ENCODE measurements at regions not wholly inside any gene's neighbourhood (a gene's known extent, or its start where the extent isn't known, plus 50 kb on each side); places are given as distances from the start of the nearest gene placed in this dataset.

- DNase-seq (ENCODE audit: low read depth), result no peak
- no peak for TF ChIP-seq CTCF (IDR thresholded peaks at IDR 0.05; ENCODE audit: insufficient read depth, low read depth, low read length, missing control alignments)
- no peak overlapping the region for H3K4me3 ChIP-seq (ENCODE audit: low read length)
These were observed 737.9 kb upstream of the WWC1 start for GRCh38 chr5:167553511-167553910.

DNA sequence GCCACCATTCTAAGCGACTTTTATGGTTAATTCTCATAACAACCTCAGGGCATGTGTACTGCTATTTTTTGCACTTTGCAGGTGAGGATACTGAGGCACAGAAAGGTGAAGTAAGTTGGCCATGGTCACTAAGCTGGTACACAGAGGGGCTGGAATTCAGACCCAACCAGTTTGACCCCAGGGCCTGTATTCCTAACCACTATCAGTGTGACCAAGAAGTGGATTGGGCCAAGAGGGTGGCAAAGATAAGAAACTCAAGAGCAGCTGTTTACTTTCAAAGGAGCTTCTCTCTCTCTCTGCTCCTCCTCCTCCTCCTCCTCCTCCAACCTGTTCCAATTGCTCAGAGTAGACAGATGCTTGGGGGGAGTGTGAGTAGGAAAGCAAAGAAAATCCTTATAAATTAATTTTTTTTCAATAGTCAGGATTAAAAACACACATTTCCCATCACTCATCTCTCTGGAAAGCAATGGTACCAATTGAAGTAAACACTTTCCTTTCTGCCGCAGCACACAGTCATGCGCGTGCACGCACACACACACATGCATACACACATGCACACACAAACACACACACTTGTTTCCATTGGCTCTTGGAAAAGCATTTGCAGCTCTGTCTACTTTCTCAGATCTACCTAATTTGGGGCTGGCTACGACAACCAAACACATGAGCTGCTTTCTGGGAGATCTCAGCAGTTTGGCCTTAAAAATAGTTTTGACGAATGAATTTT is 736.7 kb upstream of the WWC1 start:
- H3K4me3 ChIP-seq (ENCODE audit: low read length), result no peak overlapping the region
- no peak for DNase-seq (ENCODE audit: low read depth)
- no peak for TF ChIP-seq CTCF (IDR thresholded peaks at IDR 0.05; ENCODE audit: insufficient read depth, low read depth, low read length, missing control alignments)

GRCh38 chr5:167555565-167556166 is 735.8 kb upstream of the WWC1 start:
- H3K4me3 ChIP-seq (ENCODE audit: low read length), result no peak overlapping the region
- DNase-seq (ENCODE audit: low read depth), result no peak
- no peak for TF ChIP-seq CTCF (IDR thresholded peaks at IDR 0.05; ENCODE audit: insufficient read depth, low read depth, low read length, missing control alignments)

GRCh38 chr5:167557359-167557758 is 734.1 kb upstream of the WWC1 start:
- H3K4me3 ChIP-seq (ENCODE audit: low read length), result no peak overlapping the region
- TF ChIP-seq CTCF (IDR thresholded peaks at IDR 0.05; ENCODE audit: insufficient read depth, low read depth, low read length, missing control alignments), result no peak
- no peak for DNase-seq (ENCODE audit: low read depth)

GRCh38 chr5:167561796-167562195 is 729.6 kb upstream of the WWC1 start:
- H3K4me3 ChIP-seq (ENCODE audit: low read length), result no peak overlapping the region
- no peak for TF ChIP-seq CTCF (IDR thresholded peaks at IDR 0.05; ENCODE audit: insufficient read depth, low read depth, low read length, missing control alignments)
- DNase-seq (ENCODE audit: low read depth), result no peak

GRCh38 chr5:167564275-167564674 is 727.2 kb upstream of the WWC1 start:
- no peak overlapping the region for H3K4me3 ChIP-seq (ENCODE audit: low read length)
- no peak for DNase-seq (ENCODE audit: low read depth)
- no peak for TF ChIP-seq CTCF (IDR thresholded peaks at IDR 0.05; ENCODE audit: insufficient read depth, low read depth, low read length, missing control alignments)
